HepG2 (cell line): ENCODE measurements at regions not wholly inside any gene's neighbourhood (a gene's known extent, or its start where the extent isn't known, plus 50 kb on each side); places are given as distances from the start of the nearest gene placed in this dataset.
A peak's percentile ranks its signal among the peaks of the same experiment; 100 is the strongest.

Source experiments
- ATM ChIP-seq: fragments of 450-650 bp; IDR thresholded peaks from 2 replicates; pipeline ENCODE4 v1.7.1; 2017; ENCODE audit warnings: mild to moderate bottlenecking, borderline replicate concordance
- BRD4 ChIP-seq: sonication (generic); formaldehyde crosslinking; IDR thresholded peaks from 2 replicates; pipeline ENCODE4 v1.4.0; 2020; ENCODE audit warnings: missing genetic modification reagents
- FOXP1 ChIP-seq, 2 experiments: fragments of 450-650 bp in 1 of 2; IDR thresholded peaks; 2 replicates each; pipeline ENCODE4 v1.6.1; 2017 to 2018; ENCODE audit warnings: antibody characterized with exemption in 1 of 2
- GABPA ChIP-seq, 2 experiments: IDR thresholded peaks; 2 replicates each; pipeline ENCODE4 v1.6.1; 2011 to 2016; ENCODE audit warnings: low read depth in 2 of 2, low read length in 1 of 2, missing biosample characterization in 1 of 2, missing genetic modification characterization in 1 of 2
- MYNN ChIP-seq: sonication (generic); formaldehyde crosslinking; IDR thresholded peaks from 2 replicates; pipeline ENCODE4 v1.4.0; 2020; ENCODE audit warnings: mild to moderate bottlenecking, low read depth, missing genetic modification reagents
- ZNF567 ChIP-seq: sonication (generic); formaldehyde crosslinking; IDR thresholded peaks from 2 replicates; pipeline ENCODE4 v1.8.1; 2023; ENCODE audit warnings: mild to moderate bottlenecking, missing genetic modification reagents, borderline replicate concordance
- TF ChIP-seq, protein P1 (sequence below): fragments of 450-650 bp; IDR thresholded peaks from 2 replicates; pipeline ENCODE4 v1.6.1; 2017; ENCODE audit warnings: mild to moderate bottlenecking
- TF ChIP-seq, protein P2 (sequence below): IDR thresholded peaks from 2 replicates; pipeline ENCODE4 v1.6.1; 2016; ENCODE audit warnings: low read depth, control low read depth
- TF ChIP-seq, protein P3 (sequence below): sonication (generic); formaldehyde crosslinking; IDR thresholded peaks from 2 replicates; pipeline ENCODE4 v1.5.0; 2020; ENCODE audit warnings: mild to moderate bottlenecking, missing genetic modification reagents, moderate library complexity
- TF ChIP-seq, protein P4 (sequence below), 2 experiments: sonication (generic) in 1 of 2; formaldehyde crosslinking in 1 of 2; IDR thresholded peaks; 2 replicates each; pipeline versions ENCODE4 v1.5.1 to v1.6.1; 2011 to 2020; ENCODE audit warnings: borderline replicate concordance in 1 of 2, low read depth in 1 of 2, low read length in 1 of 2, mild to moderate bottlenecking in 1 of 2, missing genetic modification reagents in 1 of 2, moderate library complexity in 1 of 2
- TF ChIP-seq, protein P5 (sequence below): sonication (generic); formaldehyde crosslinking; IDR thresholded peaks from 2 replicates; pipeline ENCODE4 v1.4.0; 2020; ENCODE audit warnings: missing genetic modification reagents
- TF ChIP-seq, protein P6 (sequence below): IDR thresholded peaks from 2 replicates; pipeline ENCODE4 v1.6.1; 2016
- TF ChIP-seq, protein P7 (sequence below): sonication (generic); formaldehyde crosslinking; IDR thresholded peaks from 2 replicates; pipeline ENCODE4 v1.4.0; 2020; ENCODE audit warnings: missing genetic modification reagents, borderline replicate concordance

DNA sequence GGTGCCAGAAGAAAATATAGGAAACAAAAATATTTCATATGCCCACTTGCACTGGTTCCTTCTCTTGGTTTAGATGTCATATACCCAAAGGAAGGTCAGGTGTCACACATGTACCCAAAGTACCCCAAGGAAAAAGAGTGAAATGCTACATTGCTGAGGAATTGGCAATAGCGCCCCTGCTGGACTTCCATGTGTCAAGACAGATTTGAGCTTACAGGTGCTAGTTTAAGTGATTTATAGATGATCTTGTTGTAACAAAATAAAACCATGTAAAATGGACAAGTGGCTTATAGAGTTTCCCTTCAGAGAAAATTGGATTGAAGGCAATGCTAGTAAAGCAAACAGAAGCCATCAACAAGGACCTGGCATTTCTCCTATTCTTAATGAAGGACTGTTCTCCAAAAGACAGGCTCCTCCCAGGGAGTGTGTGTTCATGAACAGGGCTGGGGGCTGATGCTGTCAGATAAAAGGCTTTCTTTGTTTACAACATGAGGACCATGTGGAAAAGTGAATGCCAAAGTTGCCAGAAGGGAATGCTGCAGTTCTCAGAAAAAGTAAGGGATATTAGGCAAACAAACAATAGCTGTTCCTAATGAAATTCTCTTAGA lies 64.3 kb upstream of the PAK5 start:
- TF ChIP-seq, protein P1, sequence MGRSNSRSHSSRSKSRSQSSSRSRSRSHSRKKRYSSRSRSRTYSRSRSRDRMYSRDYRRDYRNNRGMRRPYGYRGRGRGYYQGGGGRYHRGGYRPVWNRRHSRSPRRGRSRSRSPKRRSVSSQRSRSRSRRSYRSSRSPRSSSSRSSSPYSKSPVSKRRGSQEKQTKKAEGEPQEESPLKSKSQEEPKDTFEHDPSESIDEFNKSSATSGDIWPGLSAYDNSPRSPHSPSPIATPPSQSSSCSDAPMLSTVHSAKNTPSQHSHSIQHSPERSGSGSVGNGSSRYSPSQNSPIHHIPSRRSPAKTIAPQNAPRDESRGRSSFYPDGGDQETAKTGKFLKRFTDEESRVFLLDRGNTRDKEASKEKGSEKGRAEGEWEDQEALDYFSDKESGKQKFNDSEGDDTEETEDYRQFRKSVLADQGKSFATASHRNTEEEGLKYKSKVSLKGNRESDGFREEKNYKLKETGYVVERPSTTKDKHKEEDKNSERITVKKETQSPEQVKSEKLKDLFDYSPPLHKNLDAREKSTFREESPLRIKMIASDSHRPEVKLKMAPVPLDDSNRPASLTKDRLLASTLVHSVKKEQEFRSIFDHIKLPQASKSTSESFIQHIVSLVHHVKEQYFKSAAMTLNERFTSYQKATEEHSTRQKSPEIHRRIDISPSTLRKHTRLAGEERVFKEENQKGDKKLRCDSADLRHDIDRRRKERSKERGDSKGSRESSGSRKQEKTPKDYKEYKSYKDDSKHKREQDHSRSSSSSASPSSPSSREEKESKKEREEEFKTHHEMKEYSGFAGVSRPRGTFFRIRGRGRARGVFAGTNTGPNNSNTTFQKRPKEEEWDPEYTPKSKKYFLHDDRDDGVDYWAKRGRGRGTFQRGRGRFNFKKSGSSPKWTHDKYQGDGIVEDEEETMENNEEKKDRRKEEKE, result no peak
- TF ChIP-seq, protein P2, sequence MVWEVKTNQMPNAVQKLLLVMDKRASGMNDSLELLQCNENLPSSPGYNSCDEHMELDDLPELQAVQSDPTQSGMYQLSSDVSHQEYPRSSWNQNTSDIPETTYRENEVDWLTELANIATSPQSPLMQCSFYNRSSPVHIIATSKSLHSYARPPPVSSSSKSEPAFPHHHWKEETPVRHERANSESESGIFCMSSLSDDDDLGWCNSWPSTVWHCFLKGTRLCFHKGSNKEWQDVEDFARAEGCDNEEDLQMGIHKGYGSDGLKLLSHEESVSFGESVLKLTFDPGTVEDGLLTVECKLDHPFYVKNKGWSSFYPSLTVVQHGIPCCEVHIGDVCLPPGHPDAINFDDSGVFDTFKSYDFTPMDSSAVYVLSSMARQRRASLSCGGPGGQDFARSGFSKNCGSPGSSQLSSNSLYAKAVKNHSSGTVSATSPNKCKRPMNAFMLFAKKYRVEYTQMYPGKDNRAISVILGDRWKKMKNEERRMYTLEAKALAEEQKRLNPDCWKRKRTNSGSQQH (CRISPR knock-in tag), result no peak
- TF ChIP-seq MYNN (CRISPR knock-in tag), result no peak
- TF ChIP-seq BRD4, result no peak
- TF ChIP-seq, protein P3, sequence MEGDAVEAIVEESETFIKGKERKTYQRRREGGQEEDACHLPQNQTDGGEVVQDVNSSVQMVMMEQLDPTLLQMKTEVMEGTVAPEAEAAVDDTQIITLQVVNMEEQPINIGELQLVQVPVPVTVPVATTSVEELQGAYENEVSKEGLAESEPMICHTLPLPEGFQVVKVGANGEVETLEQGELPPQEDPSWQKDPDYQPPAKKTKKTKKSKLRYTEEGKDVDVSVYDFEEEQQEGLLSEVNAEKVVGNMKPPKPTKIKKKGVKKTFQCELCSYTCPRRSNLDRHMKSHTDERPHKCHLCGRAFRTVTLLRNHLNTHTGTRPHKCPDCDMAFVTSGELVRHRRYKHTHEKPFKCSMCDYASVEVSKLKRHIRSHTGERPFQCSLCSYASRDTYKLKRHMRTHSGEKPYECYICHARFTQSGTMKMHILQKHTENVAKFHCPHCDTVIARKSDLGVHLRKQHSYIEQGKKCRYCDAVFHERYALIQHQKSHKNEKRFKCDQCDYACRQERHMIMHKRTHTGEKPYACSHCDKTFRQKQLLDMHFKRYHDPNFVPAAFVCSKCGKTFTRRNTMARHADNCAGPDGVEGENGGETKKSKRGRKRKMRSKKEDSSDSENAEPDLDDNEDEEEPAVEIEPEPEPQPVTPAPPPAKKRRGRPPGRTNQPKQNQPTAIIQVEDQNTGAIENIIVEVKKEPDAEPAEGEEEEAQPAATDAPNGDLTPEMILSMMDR (CRISPR knock-in tag), result peak; percentile 54
- TF ChIP-seq FOXP1 (IDR thresholded peaks at IDR 0.05), result no peak
- TF ChIP-seq FOXP1 (CRISPR knock-in tag; IDR thresholded peaks at IDR 0.05), result no peak
- TF ChIP-seq GABPA (IDR thresholded peaks at IDR 0.05; ENCODE audit: low read depth, low read length), result no peak
- TF ChIP-seq GABPA (CRISPR knock-in tag; IDR thresholded peaks at IDR 0.05; ENCODE audit: low read depth), result no peak
- TF ChIP-seq, protein P4, sequence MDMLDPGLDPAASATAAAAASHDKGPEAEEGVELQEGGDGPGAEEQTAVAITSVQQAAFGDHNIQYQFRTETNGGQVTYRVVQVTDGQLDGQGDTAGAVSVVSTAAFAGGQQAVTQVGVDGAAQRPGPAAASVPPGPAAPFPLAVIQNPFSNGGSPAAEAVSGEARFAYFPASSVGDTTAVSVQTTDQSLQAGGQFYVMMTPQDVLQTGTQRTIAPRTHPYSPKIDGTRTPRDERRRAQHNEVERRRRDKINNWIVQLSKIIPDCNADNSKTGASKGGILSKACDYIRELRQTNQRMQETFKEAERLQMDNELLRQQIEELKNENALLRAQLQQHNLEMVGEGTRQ (IDR thresholded peaks at IDR 0.05; ENCODE audit: low read depth, low read length), result no peak
- TF ChIP-seq, protein P4 (CRISPR knock-in tag; IDR thresholded peaks at IDR 0.05; ENCODE audit: borderline replicate concordance), result no peak
- TF ChIP-seq, protein P5, sequence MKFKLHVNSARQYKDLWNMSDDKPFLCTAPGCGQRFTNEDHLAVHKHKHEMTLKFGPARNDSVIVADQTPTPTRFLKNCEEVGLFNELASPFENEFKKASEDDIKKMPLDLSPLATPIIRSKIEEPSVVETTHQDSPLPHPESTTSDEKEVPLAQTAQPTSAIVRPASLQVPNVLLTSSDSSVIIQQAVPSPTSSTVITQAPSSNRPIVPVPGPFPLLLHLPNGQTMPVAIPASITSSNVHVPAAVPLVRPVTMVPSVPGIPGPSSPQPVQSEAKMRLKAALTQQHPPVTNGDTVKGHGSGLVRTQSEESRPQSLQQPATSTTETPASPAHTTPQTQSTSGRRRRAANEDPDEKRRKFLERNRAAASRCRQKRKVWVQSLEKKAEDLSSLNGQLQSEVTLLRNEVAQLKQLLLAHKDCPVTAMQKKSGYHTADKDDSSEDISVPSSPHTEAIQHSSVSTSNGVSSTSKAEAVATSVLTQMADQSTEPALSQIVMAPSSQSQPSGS, result no peak
- no peak for TF ChIP-seq ATM
- TF ChIP-seq, protein P6, sequence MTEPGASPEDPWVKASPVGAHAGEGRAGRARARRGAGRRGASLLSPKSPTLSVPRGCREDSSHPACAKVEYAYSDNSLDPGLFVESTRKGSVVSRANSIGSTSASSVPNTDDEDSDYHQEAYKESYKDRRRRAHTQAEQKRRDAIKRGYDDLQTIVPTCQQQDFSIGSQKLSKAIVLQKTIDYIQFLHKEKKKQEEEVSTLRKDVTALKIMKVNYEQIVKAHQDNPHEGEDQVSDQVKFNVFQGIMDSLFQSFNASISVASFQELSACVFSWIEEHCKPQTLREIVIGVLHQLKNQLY (CRISPR knock-in tag), result no peak
- no peak for TF ChIP-seq ZNF567
- TF ChIP-seq, protein P7, sequence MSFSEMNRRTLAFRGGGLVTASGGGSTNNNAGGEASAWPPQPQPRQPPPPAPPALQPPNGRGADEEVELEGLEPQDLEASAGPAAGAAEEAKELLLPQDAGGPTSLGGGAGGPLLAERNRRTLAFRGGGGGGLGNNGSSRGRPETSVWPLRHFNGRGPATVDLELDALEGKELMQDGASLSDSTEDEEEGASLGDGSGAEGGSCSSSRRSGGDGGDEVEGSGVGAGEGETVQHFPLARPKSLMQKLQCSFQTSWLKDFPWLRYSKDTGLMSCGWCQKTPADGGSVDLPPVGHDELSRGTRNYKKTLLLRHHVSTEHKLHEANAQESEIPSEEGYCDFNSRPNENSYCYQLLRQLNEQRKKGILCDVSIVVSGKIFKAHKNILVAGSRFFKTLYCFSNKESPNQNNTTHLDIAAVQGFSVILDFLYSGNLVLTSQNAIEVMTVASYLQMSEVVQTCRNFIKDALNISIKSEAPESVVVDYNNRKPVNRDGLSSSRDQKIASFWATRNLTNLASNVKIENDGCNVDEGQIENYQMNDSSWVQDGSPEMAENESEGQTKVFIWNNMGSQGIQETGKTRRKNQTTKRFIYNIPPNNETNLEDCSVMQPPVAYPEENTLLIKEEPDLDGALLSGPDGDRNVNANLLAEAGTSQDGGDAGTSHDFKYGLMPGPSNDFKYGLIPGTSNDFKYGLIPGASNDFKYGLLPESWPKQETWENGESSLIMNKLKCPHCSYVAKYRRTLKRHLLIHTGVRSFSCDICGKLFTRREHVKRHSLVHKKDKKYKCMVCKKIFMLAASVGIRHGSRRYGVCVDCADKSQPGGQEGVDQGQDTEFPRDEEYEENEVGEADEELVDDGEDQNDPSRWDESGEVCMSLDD (CRISPR knock-in tag), result no peak
